HG02588 (cell line): ENCODE measurements at regions not wholly inside any gene's neighbourhood (a gene's known extent, or its start where the extent isn't known, plus 50 kb on each side); places are given as distances from the start of the nearest gene placed in this dataset.
"Not testable (repeated sequence)": the region's sequence is repeated elsewhere in the genome, so short reads cannot be mapped to it uniquely, and the experiment has no call there.

Source experiments
- ATAC-seq: cut with Tn5 transposase; IDR thresholded peaks from one replicate; pipeline ENCODE4 v1.9.1; 2021; ENCODE audit warnings: mild to moderate bottlenecking, moderate library complexity; ENCODE audit not compliant: unreplicated experiment

DNA sequence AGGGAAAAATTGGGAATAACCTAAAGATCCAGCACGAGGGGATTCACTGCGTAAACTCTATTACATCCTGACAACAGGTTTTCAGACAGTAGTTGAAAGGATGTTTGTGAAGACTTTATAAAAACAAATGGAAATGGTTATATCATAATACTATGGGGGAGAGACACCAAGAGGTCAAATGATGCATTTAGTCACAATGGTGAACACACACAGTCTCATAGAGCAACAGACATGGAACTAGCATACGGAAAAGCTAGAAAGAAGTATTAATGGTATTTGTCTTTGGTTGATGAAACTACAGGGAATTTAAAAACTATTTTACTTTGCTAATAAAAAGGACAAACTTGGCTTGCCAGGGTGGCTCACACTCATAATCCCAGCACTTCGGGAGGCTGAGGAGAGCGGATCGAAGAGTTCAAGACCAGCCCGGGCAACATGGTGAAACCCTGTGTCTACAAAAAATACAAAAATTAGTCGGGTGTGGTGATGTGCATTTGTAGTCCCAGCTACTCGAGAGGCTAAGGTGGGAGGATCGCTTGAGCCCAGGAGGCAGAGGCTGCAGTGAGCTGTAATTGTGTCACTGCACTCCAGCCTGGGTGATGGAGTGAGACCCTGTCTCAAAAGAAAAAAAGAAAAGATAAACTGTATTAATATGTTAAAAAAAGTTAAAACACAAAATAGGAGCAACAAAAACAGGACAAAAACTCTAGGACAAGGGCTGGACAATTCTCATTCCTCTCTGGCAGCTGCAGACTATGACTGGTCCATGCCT is 94.8 kb downstream of the MYCN start:
- ATAC-seq: no peak

DNA sequence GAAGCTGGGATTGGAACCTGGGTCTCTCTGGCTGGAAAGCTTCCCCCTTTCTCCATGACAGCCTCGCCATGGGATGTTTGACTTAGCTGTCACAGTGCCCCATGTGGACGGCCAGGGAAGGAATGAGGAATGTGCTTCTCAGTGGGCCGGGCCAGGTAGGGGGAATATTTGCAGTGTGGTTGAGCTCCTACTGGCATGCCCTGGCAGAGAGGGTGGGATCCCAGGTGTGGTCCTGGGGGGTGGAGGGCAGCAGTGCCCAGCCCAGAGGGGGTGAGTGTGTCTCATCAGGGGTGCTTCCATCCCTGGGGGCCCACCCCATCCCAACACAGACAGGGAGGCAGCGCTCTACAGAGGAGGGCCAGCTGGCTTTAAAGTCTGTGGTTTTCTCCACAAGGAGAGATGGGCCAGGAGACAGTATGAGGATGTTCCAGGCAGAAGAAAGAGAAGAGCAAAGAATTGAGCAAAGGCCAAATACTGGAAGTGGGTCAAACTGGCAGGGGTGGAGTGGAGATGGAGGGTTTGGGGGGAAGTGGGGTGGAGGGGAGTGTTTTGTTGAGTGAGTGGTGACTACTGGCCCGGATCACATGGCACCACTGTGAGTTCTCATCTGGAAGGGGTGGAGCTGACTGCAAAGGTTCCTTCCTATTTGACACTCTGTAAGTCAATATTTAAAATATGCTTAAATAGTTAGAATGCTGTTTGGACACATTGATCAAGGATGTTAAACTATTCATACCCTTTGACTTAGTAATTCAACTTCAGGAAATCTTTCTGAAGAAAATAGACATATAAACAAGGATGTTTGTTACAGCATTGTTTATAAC is 94.0 kb downstream of the MYCN start:
- ATAC-seq: no peak

DNA sequence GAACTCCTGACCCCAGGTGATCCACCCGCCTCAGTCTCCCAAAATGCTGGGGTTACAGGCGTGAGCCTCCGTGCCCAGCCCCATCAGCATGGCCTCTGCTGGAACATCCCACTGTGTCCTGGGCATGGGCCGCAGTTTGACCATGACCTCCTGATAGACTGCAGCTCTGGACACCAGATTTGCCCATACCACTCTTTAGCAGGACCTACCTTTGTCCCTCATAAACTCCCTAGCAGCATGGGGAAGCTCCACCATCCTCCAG is 92.6 kb downstream of the MYCN start:
- ATAC-seq: no peak

DNA sequence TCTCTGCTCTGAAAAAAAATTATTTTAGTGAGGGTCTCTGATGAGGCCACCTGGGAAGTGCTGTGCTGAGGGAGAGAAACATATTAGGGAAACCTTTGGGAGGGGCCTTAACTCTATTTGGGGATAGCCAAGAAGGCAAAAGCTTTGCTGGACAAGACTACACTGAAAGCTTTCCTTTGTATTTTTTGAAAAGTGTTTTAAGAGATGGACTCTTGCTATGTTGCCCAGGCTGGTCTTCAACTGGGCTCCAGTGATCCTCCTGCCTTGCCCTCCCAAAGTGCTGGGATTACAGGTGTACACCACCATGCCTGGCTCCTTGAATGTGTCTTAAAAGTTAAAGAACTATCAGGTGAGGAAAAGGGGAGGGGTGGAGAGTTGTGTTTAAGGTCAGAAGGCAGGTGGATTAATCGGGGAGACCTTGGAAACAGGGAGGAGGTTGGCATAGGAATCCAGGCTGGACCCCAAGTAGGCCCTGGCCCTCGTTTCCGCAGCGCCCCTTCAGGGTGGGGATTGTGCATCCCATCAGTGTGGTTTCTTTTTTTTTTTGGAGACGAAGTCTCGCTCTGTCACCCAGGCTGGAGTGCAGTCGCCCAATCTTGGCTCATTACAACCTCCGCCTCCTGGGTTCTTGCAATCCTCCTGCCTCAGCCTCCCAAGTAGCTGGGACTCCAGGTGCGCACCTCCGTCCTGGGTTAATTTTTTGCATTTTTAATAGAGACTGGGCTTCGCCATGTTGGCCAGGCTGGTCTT is 92.1 kb downstream of the MYCN start:
- no peak for ATAC-seq

DNA sequence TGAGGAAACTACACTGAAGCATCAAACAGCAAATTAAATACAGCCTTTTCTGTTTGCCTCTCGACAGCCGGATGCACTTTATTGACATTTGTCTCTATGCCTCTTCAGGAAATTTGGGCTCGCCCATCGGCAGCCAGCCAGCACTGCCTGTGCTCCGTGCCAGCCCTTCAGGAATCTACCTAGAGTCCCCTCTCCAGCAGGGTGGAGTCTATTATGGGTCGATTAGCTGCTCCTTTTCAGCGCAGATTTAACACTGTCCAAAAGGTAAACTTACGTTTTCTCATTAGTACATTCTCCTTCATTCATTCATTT is 91.5 kb downstream of the MYCN start:
- ATAC-seq: no peak

DNA sequence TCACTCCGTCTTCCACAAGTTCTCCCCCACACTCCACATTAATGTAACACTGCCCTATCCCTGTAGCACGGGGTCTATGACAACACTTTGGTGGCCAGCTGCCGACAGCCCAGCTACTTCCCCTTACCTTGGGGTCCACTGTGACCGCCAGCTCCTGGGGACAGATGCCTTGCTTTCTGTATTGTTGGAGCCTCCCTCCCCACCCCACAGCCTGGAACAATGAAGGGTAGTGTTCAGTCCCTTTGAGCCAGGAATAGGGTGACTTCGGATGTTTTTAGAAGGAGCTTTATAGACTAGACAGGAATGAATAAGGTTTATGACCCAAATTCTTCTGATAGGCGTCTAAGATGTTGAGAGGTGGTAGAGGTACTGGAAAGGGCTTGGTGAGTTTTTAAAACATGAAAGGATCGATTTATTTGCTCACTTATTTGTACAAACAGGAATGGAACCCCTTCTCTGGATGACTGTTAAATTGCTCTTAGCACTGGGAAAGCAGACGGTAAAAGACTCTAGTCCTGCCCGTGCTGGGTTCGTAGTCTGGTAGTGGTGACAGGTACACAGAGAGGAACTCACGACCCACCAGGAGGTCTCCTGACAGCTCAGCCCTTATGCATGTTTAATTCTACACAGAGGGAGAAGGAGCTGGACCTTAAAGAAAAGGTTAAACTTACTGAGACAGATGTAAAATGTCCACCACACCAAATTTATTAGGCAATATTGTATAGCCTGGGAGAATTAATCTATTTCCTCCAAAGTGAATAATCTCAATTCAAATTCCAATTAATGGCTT is 90.9 kb downstream of the MYCN start:
- no peak for ATAC-seq

DNA sequence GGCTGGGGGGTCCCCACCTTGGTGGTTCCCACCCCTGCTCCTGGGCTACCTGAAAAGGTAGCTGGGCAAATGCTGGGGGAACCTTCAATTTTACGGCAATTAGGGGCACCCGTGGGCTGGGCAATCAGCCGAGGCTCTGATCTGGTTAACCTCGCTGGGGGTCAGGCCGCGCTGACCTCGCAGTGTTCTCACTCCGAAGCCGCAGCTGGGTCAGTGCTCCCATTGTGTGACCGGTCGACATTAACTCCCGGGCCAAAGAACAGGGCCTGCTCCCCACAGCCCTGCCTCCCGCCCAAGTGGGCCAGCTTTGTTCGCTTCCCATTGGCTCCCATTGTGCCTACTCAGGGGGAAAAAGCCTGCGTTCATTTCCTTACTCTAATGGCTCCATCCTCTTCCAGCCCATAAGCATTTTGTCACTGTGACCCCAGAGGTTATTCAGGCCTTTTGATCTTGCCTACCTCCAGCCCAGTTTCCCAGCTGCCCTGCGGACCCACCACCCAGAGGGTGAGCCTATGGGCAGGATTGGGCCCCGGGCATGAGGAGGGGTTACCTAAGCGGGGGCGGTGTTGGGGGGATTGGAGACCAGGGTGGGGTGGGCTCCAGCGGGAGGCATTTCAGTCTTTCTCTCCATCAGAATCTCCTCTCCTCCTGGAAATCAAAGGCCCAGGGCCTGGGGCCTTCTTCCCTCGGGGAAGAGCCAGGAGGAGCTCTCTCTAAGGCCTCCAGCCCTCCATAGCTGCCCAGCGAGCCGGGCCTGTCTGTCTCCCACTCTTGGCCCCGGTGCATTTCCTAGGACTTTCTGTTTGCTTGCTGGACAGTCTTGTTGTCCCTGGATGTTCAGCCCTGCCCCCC is 90.1 kb downstream of the MYCN start:
- no peak for ATAC-seq

DNA sequence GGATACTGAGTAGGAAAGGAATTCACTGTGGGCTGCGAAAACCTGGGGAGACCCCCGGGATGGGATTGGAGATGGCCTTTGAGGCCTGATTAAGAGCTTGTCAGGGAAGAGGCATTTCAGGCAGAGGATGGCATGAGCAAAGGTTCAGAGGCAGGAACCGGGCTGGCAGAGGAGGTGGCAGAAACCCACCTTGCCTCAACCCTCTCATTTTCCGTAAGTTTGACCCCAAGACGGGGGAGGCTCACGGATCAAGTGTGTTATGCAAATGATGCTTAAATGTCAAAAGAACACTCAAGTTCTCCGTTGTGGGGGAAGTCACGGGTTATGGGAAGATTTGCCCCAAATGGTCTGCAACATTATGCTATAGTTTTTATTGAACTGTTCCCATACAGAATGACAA is 88.3 kb downstream of the MYCN start:
- no peak for ATAC-seq

DNA sequence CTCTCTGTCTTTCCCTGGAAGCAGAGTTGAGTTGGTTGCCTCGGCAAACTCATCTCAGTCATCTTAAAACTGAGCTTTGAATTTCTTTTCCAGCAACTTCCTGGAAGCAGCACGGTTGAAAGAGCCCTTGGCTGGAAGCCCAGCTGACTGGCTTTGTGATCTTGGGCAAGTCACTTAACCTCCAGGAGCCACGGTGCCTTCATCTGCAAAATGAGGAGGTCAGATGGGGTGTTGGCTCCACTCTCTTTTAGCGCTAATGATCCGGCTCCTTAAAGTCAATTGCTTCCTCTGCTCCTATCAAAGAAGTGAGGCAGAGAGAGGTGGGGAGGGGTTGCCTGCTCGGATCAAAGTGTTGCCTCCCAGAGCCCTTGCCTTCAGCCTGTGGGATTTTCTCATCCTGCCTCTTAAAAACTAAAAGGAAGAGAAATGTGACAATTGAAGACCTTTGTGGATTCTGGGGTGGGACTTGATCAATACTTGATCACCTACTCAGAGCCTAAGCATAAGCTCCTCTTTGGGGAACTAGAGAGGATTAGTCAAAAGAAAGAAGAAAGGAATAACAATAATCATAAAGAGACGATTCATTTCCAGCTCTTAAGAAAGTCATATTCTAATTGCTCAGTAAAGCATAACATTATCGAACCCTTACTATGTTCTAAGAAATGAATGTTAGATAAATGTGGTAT is 86.6 kb downstream of the MYCN start:
- no peak for ATAC-seq

DNA sequence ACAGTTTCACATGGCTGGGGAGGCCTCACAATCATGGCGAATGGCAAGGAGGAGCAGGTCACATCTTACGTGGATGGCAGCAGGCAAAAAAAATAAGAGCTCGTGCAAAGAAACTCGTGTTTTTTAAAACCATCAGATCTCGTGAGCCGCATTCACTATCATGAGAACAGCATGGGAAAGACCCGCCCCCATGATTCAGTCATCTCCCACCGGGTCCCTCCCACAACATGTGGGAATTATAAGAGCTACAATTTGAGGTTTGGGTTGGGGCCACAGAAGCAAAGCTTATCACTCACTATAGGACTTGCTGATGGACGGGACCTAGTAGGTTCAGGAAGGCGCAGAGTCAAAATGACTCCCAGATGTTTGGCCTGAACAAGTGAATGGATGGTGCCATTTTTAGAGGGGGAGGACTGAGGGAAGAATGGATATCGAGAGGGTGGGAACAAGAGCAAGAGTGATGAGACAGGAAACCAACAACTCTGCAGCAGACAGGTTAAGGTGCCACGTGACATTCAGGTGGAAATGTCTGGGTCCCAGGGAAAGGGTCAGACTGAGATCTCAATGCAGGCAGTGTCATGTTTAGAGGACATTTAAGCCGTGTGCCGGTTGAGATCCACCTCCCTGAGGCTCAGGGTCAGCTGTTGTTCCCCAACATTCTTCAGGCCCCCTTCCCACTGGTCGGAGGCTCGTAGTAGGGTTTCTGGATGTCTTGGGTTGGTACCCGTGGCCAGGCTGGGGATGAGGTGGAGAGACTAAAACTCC is 85.7 kb downstream of the MYCN start:
- no peak for ATAC-seq

DNA sequence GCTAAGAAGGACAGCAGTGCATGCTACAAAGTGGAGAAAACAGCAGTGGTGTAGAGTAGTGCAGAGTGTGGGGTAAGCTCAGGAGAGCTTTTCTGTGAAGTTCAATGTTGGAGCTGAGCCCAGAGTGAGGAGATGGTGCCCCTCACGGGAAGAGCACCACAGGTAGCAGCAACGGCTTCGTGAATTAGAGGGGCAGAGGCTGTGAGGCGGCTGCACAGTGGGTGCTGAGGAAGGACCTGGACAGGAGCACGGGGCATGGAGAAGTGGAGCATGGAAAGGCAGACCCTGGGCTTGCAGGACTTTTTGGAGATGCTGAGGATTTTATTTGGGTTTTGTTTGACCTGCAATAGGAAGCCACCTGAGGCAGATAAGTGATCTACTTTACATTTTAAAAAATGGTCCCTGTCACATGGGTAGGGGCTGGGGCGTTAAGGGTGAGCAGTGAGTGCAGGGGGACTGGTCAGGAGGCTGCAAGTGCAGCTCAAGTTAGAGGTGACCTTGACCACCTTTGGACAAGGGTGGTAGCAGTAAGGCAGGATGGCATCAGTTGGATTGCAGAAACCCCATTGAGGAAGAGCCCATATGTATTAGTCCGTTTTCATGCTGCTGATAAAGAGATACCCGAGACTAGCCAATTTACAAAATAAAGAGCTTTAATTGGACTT is 85.0 kb downstream of the MYCN start:
- no peak for ATAC-seq

DNA sequence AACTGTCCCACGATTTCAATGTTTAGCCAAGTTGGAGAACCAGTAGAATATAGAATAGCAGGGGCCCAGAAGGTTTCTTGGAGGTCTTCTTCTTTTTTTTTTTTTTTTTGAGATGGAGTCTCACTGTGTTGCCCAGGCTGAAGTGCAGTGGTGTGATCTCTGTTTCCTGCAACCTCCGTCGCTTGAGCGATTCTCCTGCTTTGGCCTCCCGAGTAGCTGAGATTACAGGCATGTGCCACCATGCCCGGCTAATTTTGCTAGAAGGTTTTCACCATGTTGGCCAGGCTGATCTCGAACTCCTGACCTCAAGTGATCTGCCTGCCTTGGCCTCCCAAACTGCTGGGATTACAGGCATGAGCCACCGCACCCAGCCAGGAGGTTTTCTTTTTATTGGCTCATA is 84.3 kb downstream of the MYCN start:
- not testable (repeated sequence) for ATAC-seq

DNA sequence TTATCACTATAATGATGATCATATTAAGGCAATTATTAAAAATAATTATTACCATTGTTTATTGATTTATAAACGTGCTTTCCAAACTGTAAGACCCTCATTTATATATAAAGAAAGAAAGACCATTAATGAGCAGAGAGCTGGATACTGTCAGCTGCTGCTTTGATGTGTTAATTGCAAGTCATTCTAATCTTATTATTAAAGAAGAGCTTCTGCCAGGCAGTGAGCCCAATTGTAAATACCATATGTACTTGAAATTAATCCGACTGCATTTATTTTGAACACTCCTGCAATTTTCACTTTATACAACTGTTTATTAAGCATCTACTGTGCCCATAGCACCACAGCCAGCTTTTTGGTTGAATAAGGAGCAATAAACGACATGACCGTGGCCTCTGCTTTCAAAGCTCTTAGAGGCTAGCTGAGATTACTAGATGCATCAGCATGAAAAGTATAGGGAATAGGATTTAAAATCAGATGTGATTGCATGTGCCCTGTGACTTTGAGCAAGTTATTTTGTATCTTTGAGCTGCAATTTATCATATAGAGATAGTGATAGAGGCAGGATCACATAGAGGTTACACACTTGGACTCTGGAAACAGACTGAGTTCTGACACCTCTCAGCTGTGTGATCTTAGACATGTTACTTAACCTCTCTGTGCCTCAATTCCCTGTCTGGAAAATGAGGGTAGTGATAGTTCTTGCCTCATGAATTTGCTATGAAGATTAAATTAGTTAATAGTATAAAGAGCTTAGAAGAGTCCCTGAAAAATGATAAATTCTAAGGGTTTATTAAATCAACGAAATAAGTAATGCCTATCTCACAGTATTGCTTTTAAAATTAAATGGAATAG is 83.4 kb downstream of the MYCN start:
- no peak for ATAC-seq

DNA sequence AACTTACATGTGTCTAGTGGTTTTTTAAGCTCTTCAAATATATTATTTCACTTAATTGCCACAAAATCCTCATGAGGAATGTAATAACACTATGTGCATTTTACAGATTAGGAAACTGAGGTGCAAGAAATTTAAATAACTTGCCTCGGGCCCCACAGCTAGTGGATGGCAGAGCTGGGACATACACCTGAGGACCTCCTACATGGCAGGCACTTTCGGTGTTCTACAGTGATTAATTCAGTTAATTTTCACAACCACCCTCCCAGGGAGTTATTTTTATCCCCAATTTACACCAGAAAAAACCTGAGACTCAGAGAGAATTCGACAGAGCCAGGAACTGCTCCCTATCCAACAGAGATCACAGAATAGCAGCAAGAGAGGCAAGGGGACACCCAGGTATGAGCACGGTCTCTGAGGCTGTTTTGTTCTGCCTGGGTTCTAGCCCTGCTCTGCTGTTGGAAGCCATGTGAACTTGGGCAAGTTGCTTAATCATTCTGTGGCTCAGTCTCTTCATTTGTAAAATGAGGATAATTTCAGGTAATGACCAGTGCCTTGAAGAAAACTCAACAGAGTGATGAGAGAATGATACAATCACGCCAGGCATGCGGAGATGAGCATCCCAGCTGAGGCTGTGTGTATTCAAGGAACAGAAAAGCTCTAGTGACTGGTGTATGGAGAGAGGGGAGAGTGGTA is 82.3 kb downstream of the MYCN start:
- no peak for ATAC-seq

DNA sequence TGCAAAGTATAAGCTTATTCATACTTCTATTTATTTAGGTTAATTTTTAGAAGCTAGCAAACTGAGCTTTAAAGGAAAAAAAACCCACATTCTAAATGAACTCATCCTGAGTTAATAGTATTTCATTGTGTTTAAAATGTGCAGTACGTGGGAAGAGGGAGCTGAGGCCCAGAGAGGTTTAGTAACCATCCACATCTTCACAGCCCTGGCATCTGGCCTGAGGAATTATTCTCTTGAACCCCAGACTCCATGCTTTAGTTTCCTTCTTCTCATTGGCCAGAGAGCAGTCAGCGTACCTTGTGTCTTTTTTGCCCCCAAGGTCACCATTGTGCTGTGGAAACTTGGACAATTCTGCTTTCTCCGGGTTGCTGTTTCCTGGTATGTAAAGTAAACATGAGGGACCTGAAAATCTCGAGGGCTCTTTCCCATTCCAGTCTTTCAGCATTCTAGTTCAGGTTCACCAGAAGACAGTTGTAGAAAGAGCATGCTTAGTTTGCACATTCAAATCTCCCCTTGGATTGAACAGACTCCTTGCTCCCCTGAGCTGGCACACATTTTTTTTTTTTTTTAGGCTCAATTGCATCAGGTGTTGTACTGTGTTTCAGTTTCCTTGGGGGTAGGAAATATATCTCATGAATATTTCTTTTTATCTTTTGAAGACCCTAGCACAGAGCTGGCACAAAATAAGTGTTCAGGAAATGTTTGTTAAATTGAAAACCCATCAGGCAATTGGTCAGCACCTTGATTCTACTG is 81.4 kb downstream of the MYCN start:
- ATAC-seq: no peak

DNA sequence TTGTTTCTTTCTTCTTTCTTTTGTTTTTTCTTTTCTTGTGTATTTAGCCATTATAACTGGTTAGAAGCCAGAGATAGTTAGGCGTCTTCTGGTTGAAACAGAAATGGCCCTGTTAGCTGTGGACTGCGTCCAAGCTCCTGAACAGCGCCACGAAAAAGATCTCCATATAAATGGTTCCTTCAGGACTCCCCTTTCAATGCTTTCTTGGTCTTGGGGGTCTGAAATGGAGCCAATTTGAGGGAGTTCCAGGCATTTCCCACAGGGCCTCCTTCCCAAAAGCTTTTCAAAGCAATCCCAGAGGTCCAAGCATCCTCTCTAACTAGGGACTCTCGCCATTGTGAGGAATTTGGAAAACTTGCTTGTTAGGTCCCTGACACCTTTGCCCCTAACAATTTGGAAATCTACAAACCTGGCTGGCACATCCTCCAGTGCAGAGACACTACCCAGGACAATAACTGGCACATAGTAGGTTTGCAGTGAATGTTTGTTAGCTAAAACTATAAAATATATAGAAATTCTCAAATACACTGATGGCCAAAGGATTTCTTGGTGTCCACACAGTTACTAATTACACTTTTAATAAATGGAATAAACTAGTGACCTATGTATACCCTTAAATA is 80.1 kb downstream of the MYCN start:
- no peak for ATAC-seq
